Lower lobe of right lung (tissue), 2 donors: ENCODE measurements at regions not wholly inside any gene's neighbourhood (a gene's known extent, or its start where the extent isn't known, plus 50 kb on each side); places are given as distances from the start of the nearest gene placed in this dataset.

ENCODE experiments used
- ATAC-seq, 2 donors: fragments of 200-7000 bp; cut with Tn5 transposase; one replicate each; pipeline ENCODE4 v1.9.1; 2020 to 2022; ENCODE audit warnings: mild to moderate bottlenecking in 2 of 2, moderate library complexity in 2 of 2
- DNase-seq: peaks from one replicate; pipeline ENCODE4 v3.0.0-alpha.2; 2020
- H3K27ac ChIP-seq: fragments of 200-600 bp; one replicate; pipeline ENCODE4 v1.8.0; 2022
- H3K27me3 ChIP-seq: fragments of 200-600 bp; one replicate; pipeline ENCODE4 v1.8.0; 2022; ENCODE audit warnings: low read depth
- H3K36me3 ChIP-seq: fragments of 200-600 bp; one replicate; pipeline ENCODE4 v1.8.0; 2022; ENCODE audit warnings: mild to moderate bottlenecking
- H3K4me1 ChIP-seq: fragments of 200-600 bp; one replicate; pipeline ENCODE4 v1.8.0; 2022
- H3K4me3 ChIP-seq: fragments of 200-600 bp; one replicate; pipeline ENCODE4 v1.8.0; 2022; ENCODE audit warnings: mild to moderate bottlenecking
- H3K9me3 ChIP-seq: fragments of 200-600 bp; one replicate; pipeline ENCODE4 v1.8.0; 2022
- intact Hi-C: fragments of 100-400 bp; cut with DNase I; formaldehyde crosslinking; loops from one replicate; pipeline ENCODE4 v1.11.0; 2022
- TF ChIP-seq, protein P1 (sequence below): fragments of 200-600 bp; IDR thresholded peaks from one replicate; pipeline ENCODE4 v1.8.0; 2022; ENCODE audit warnings: antibody characterized with exemption, mild to moderate bottlenecking
- donor health status: DM: no; HTN: yes; CAD: no; lungs with severe emphysema.

DNA sequence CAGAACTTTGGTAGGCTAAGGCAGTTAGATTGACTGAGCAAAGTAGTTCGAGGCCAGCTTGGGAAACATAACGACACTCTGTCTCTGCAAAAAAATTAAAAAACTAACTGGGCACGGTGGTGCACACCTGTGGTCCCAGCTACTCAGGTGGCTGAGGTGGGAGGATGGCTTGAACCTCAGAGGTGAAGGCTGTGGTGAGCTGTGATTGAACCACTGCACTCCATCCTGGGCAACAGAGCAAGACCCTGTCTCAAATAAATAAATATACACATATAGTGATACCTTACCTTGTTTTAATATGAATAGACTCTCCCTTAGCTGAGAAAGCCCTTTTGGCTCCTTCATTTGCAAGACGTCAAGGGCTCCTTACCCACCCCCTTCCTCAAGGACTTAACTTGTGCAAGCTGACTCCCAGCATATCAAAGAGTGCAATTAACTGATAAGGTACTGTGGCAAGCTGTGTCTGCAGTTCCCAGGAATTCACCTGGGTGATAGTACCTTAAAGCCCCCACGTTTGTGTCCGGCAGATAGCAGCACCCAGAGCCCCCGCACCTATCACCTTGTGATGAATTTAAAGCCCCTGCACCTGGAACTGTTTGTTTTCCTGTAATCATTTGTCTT lies 655.6 kb upstream of the GALNTL6 start:
- TF ChIP-seq, protein P1, sequence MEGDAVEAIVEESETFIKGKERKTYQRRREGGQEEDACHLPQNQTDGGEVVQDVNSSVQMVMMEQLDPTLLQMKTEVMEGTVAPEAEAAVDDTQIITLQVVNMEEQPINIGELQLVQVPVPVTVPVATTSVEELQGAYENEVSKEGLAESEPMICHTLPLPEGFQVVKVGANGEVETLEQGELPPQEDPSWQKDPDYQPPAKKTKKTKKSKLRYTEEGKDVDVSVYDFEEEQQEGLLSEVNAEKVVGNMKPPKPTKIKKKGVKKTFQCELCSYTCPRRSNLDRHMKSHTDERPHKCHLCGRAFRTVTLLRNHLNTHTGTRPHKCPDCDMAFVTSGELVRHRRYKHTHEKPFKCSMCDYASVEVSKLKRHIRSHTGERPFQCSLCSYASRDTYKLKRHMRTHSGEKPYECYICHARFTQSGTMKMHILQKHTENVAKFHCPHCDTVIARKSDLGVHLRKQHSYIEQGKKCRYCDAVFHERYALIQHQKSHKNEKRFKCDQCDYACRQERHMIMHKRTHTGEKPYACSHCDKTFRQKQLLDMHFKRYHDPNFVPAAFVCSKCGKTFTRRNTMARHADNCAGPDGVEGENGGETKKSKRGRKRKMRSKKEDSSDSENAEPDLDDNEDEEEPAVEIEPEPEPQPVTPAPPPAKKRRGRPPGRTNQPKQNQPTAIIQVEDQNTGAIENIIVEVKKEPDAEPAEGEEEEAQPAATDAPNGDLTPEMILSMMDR, result no peak
- Histone ChIP-seq H3K27me3 (no peaks in the 10 kb centered on the region), H3K27ac (no peak overlapping the region), H3K4me1 (no peaks in the 10 kb centered on the region), H3K4me3 (no peak overlapping the region), H3K36me3 (no peaks in the 10 kb centered on the region), H3K9me3 (no peaks in the 10 kb centered on the region)
- intact Hi-C loops, result no loop called here
- no peak for DNase-seq
- ATAC-seq, result peak; percentile 21 to 42

DNA sequence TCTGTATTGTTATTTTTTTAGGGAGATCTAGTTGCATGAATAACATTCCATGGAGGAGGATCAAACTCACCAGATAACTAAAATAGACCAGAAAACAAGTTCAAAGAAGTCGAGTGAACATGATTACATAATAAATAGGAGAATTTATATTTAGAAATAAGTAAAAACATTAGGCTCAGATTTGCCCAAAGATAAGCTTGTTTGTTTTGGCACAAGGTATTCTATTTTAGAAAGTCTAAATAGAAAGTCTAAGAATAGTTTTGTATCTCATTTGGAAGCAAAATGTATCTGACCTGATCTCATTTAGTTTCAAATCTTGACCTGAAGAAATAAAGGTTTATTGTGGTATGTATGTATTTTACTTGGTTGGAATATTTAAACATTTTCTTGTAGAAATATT lies 670.6 kb upstream of the GALNTL6 start:
- no peak for DNase-seq
- Histone ChIP-seq H3K27me3 (no peaks in the 10 kb centered on the region), H3K4me3 (no peak overlapping the region), H3K36me3 (no peaks in the 10 kb centered on the region), H3K9me3 (no peaks in the 10 kb centered on the region), H3K27ac (no peak overlapping the region), H3K4me1 (no peaks in the 10 kb centered on the region)
- TF ChIP-seq, protein P1, result no peak
- intact Hi-C loops, result no loop called here
- no peak for ATAC-seq

DNA sequence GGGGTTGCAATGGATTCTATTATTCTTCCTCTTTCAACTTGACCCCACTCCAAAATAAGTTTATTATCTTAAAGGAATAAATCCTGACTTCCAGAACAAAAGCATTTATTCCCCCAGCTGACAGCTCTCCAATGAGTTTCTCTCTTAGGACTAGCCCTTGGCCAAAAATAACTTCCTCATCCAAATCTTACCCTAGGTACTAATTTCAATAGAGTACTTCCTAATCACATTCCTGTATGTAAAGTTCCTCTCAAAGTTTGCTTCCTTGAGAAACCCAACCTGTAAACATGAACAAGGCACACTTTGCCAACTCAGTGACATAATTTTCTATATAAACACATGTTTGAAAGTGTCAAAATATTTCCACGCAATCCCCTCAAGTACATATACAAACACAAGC lies 671.2 kb upstream of the GALNTL6 start:
- H3K9me3 ChIP-seq, result no peaks in the 10 kb centered on the region
- H3K4me3 ChIP-seq, result no peak overlapping the region
- DNase-seq (no peak), ATAC-seq (no peak)
- intact Hi-C loops, result no loop called here
- TF ChIP-seq, protein P1, result no peak
- H3K27ac ChIP-seq, result no peak overlapping the region
- no peaks in the 10 kb centered on the region for H3K36me3 ChIP-seq
- no peaks in the 10 kb centered on the region for H3K27me3 ChIP-seq
- no peaks in the 10 kb centered on the region for H3K4me1 ChIP-seq

DNA sequence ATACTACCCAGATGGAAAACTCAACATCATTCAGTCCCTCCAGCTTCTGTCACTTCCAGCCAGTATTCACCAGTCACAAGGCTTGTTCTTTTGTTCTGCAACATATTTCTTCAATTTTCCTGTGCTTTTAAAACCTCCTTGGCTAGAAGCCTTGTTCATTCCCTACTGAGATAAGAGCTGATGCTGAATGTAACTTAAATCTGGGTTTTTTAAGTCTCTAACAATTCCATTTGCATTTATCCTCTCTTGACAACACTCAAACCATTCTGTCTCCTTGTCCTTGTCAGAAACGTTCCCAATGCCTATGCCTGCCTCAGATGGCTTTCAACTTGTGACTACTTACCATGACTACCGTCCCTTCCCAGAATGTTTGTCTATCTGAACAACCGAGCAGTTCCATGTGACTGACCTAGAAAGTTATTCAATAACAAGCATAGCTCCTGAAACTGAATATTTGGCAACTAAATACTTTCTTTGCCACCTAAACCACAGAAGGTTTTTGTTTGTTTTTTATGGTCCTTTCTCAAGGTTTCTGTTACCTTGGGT lies 682.9 kb upstream of the GALNTL6 start:
- H3K4me1 ChIP-seq, result no peaks in the 10 kb centered on the region

DNA sequence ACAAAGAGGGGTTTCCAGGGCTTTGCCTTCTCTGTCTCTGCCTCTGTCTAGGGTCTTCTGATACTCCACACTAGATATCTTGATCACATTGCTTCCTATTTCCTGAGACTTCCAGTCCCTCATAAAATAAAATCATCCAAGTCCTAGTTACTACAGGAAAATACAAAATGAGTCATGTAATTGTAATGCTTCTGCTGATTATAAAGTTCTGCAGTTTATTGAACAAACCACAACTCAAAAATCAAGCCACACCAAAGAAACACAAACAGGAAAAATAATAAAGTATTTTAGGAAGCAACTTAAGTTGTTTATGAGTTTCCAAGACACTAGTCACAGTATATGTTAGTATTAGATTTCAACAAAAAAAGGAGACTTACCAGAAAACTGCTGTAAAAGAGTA lies 695.1 kb upstream of the GALNTL6 start:
- H3K36me3 ChIP-seq, result no peaks in the 10 kb centered on the region
- intact Hi-C loops, result no loop called here
- ATAC-seq (no peak), DNase-seq (no peak)
- H3K9me3 ChIP-seq, result no peaks in the 10 kb centered on the region
- TF ChIP-seq, protein P1, result no peak
- H3K27me3 ChIP-seq, result no peaks in the 10 kb centered on the region
- no peak overlapping the region for H3K27ac ChIP-seq
- no peaks in the 10 kb centered on the region for H3K4me1 ChIP-seq
- no peak overlapping the region for H3K4me3 ChIP-seq

More for the DNA sequence above, 682.9 kb upstream of the GALNTL6 start:
- Histone ChIP-seq H3K27ac (no peak overlapping the region), H3K27me3 (no peaks in the 10 kb centered on the region), H3K9me3 (no peaks in the 10 kb centered on the region), H3K4me3 (no peak overlapping the region), H3K36me3 (no peaks in the 10 kb centered on the region)
- ATAC-seq (no peak), DNase-seq (no peak)
- intact Hi-C loops, result no loop called here
- TF ChIP-seq, protein P1, result no peak
